NCI-H226 (cell line): ENCODE measurements at regions not wholly inside any gene's neighbourhood (a gene's known extent, or its start where the extent isn't known, plus 50 kb on each side); places are given as distances from the start of the nearest gene placed in this dataset.

Source experiments
- DNase-seq: peaks from one replicate; pipeline ENCODE4 v3.0.0-alpha.2; 2015

- DNase-seq = no peak
These were observed 190.8 kb upstream of the ADRA1B start for GRCh38 chr5:159725475-159725874.

DNA sequence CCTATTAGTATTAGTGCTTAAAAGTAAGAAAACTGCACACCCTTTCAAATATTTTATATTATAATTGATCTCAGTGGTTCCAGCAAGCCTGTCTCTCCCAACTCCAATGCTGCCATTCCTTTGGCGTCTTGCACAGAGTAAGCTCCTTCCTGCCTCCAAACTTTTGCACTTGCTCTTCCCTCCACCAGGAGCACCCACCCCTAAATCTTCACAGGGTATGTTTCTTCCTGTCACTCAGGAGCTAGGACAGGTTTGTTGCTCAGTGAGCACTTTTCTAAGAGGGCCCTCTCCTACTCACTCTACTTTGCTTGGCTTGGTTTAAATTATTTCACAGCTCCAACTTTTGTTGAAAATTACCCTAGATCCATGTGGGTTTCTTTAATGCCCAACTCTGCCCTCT, 189.1 kb upstream of the ADRA1B start:
- DNase-seq = no peak

DNA sequence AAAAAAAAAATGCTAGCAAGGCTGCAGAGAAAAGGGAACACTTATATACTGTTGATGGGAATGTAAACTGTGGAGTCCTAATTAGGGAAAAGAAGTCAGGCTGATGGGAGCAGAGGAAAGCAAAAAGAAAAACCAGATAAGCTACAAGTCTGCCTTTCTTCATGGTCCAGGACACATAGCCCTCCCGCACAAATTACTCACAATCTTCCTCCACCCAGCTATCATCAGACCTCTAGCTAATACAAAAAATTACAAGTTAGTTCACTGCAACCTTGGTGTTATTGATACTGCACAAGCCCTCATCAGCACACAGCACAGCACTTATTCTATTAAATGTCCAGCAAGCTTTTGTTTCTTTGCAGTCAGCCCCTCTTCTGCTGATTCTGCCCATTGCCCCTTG, 186.0 kb upstream of the ADRA1B start:
- DNase-seq = no peak

DNA sequence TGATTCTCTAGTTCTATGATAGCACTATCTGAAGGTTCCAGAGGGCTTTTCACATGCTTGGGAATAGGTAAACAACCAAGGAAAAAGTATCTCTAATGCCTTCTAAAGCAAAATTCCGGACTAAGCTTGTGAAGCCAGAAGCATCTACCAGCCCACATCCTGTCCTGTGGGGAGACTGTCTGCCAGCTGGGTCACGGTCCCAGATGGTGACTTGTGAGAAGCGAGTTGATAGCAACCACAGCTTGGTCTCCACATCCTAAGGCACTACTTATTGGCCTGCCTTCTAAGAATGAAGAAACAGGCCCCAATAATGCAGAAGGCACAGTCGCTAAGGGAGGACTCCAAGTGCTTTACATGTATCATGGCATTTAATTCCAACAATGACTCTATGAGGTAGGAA, 184.1 kb upstream of the ADRA1B start:
- no peak for DNase-seq

- DNase-seq = no peak
These were observed 181.9 kb upstream of the ADRA1B start for GRCh38 chr5:159734366-159734765.

DNA sequence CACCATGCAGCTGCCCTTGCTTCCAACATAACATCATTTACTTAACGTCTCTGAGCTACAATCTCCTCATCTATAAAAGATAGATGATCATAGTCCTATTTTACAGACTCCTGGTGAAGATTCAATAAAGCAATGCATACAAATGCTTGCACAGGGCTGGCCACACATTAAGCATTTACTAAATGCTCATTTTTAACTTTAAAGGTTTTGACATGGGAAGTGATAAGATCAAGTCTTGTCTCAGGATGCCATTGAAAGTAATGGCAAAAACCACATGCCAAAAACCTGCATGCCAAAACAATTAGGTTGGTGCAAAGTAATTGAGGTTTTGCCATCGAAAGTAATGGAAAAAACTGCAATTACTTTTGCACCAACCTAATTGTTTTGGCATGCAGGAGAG, 181.2 kb upstream of the ADRA1B start:
- DNase-seq = no peak

DNA sequence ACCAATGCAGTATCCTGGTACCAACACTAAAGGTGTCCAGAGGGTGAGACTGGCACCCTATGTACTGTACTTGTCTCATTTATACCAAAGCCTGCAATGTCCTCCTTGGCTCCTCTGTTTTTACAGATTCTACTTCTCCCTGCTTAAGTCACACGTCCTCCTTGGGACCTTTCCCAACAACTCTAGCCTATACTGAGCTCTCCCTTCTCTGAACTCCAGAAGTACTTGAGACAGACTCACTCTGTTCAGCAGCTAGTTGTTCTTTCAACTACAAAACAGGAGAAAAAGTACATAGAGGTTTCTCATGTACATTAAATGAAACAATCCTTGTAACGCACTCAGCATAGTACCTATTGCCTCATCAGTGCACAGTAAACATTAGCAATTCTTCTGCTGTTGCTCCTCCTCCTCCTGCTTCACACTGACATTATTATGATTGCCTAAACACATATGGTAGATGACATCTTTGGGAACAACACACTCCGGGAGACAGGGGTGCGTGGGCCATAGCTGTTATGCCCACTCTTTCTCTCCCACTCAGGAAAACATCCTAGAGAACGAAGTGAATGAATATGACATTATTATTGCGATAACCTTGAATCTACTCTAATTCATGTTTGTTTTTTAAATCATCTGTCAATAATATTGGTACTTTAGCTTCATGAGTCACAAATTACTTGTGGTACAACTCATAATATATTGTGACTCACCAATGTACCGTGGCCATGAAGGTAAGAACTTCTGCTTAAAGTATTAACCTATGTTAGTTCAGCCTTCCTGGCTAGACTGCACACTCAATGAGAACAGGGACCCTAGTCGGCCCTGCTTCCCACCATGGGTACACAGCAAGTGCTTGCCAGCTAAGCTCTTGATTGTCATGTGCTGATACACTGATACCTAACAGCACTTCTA, 180.3 kb upstream of the ADRA1B start:
- no peak for DNase-seq

- no peak for DNase-seq
These were observed 179.4 kb upstream of the ADRA1B start for GRCh38 chr5:159736844-159737243.

DNA sequence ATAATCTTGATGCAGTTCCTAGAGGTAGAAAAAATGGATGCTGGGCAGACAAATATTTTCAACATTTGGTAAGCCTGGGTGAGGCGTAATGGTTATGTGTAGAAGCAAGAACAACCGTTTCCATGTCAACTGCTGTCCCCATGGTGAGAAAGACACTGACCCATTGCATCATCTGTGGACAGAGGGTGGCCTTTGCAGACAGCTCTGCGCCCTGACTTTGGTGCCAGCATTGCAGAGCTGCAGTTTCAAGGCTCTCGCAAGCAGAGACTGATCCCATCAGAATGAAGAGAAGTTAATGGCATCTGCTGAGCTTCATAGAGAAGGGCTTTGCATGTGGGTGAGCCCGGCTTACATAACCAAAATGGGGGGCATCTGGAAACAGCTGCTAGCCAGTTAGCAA, 179.0 kb upstream of the ADRA1B start:
- DNase-seq = no peak

DNA sequence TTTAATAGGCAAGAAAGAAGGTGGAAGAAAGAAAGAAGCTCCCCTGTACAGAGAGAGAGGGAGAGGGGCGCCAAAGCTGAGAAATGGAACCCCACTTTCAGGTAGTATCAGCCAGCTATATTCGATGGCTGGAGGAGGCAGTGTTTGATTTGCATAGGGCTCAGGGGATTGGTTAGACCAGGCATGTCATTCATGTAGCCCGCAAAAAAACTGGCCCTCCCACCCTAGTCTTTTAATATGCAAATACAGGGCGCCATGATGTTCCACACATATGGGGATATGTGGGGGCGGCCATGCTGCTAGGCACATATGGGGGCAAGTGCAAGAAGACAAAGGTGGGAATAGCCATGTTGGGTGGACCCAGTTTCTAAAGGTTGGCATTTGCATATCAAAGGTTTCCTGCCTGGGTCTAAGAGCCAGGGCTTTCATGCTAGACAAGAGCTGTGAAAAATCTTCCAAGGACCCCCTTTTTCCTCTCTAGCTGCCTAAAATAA, 174.4 kb upstream of the ADRA1B start:
- no peak for DNase-seq

DNA sequence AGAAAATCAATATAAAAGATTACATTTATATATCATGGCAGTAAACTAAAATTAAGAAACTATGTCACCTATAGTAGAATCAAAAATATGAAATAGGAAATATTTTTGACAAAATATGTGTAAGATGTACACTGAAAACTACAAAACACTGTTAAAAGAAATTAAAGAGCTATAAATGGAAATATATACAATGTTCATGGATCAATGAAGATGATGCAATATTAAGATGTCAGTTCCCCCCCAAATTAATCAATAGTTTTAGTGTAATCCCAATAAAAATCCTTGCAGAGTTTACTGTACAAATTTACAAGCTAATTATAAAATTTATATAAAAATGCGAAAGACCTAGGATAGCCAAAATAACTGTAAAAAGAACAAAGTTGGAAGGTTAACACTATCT, 173.0 kb upstream of the ADRA1B start:
- DNase-seq = no peak

DNA sequence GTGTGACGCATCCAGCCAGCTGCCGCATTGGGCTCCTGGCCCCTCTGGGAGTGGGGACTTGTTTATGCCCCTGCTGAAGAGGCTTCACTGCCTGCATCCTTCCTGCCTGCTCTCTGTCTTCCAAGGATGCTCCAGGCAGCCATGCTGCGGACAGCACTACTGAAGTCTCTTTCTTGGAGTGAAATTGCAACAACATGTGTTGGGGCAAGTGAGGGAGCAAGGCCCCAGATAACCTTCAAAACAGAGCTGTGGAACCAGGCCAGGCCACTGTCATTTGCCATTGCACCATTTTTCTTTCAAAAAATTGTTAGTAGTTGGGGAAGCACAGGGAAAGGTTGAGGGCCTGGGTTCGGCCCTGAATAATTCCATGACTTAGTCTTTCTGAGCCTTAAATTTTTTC, 169.6 kb upstream of the ADRA1B start:
- DNase-seq = no peak

- no peak for DNase-seq
These were observed 167.1 kb upstream of the ADRA1B start for GRCh38 chr5:159749146-159749545.

DNA sequence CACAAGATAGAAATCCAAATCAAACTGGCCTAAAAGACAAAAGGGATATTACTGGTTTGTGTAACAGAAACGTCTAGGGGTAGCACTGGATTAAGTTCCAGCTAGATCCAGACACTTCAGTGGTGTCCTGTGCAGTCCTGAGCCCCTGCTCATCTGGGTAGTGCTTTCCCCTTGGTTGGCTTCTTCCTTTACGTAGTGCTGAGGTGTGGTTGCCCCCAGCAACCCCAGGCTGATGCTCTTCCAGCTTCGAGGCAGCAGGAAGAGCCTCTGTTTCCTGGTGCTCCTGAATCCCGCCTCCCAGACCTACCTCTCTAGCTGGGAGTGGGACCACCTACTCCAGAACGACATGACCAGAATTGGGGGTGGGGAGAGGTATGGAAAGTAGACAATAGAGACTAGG, 166.1 kb upstream of the ADRA1B start:
- DNase-seq = no peak

GRCh38 chr5:159751459-159751858, 164.8 kb upstream of the ADRA1B start:
- no peak for DNase-seq

GRCh38 chr5:159752622-159753275, 163.5 kb upstream of the ADRA1B start:
- DNase-seq = no peak

DNA sequence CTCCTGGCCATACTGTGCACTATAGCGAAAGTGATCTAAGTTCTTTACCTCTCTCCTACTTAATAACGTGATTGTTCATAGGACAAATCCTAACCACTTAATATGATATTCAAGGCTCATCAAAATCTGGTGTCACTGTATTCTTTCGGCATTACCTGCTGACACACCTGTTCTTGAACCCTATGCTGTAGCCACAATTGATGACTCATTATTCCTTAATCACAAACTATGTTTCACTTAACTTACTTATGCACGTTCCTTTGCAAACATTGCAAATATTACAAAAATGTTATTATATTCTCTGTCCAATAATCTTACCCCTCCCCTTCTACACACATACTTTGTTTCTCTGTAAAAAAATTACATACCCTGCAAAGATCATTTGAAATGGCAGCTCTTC, 158.1 kb upstream of the ADRA1B start:
- no peak for DNase-seq

- no peak for DNase-seq
These were observed 156.4 kb upstream of the ADRA1B start for GRCh38 chr5:159759791-159760290.

GRCh38 chr5:159762921-159763320, 153.4 kb upstream of the ADRA1B start:
- DNase-seq = no peak

DNA sequence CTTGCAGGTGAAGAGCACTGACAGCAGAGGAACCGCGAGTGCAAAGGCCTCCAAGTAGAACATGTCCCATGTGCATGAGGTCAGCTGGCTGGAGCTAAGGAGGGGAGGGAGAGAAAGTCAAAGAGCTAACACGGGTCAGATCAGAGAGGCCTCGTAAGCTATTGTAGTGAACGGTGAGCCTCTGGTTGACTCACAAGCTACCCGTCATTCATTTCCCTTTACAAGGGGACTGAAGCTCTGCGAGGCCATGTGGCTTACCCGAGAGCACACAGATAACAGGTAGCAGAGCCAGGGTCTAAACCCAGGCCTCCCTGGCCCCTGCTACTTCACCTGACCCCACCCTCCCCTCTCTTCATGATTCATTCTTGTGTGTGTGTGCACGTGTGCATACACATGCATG, 152.7 kb upstream of the ADRA1B start:
- DNase-seq = no peak

DNA sequence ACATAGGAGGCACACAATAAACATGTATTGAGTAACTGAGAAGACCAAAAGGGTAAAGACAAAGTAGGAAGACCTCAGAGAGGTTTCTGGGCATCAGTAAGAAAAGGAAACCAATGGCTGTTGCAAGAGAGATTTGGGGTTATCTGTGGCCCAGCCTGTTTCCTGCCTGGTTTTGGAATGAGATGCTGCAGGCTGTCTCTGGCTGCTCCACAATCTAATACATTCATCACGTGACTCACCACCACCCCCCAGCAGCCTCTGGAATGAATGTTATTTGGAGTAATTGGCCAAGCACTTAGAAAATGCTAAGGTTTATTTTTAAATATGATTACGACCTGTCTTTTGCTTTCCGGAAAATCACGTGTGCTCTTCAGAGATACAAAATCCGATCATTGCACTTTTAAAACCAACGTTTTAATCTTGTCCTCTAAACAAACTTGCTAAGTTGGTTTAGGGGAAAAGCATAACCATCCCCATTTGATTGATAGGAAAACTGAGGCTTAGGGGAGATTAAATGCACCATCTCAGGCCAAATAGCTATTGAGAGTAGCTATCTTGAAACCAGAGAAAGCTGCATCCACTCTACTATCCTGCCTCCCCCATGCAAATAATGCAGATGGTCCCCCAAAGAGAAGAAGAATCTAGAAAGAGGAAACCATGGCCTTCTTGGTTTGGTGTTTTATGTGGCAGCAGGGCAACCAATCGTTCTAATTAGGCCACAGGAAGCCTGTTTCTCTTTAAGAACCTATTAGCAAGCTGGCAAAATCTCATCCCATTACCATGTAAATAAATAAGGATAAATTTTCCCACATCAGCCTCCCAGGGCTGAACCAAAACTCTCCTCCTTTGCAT, 151.8 kb upstream of the ADRA1B start:
- DNase-seq = peak; percentile 93

GRCh38 chr5:159765135-159765433, 151.2 kb upstream of the ADRA1B start:
- no peak for DNase-seq

DNA sequence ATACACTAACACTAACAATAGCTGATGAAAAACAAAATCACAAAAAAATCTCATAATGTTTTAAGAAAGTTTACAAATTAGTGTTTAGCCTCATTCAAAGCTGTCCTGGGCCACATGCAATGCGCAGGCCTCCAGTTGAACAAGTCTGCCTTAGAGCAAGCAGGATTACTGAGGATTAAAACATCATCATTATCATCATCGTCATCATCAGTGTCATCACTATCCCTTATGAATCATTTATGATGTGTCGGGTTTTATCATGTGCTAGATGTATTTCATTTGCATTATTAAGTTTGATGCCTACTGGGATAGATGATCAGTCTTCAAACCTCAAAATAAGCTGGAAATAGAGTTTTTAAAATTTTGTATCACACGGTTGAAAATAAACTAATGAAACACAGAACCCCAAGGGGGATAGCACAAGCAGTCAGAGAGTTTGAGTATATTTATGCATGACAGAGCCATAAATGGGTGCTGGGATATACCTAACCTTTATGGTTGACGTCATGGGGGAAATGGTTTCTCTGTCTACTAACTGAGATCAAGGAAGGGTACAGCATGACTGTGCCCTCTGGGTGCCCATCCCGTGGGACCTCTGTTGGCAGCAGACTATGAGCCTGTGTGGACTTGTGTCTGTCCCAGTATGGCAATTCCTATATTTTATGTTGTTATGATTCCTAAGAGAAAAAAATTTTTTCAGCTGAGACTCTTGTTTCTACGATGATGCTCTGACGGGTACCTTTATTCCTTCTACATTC, 150.3 kb upstream of the ADRA1B start:
- DNase-seq = no peak
